GM18873 (cell line): ENCODE measurements at regions not wholly inside any gene's neighbourhood (a gene's known extent, or its start where the extent isn't known, plus 50 kb on each side); places are given as distances from the start of the nearest gene placed in this dataset.
"Not testable (repeated sequence)": the region's sequence is repeated elsewhere in the genome, so short reads cannot be mapped to it uniquely, and the experiment has no call there.

Experiments
- ATAC-seq: cut with Tn5 transposase; IDR thresholded peaks from one replicate; pipeline ENCODE4 v1.9.1; 2021; ENCODE audit warnings: mild to moderate bottlenecking, moderate library complexity, moderate number of reproducible peaks; ENCODE audit not compliant: unreplicated experiment, low FRiP score

DNA sequence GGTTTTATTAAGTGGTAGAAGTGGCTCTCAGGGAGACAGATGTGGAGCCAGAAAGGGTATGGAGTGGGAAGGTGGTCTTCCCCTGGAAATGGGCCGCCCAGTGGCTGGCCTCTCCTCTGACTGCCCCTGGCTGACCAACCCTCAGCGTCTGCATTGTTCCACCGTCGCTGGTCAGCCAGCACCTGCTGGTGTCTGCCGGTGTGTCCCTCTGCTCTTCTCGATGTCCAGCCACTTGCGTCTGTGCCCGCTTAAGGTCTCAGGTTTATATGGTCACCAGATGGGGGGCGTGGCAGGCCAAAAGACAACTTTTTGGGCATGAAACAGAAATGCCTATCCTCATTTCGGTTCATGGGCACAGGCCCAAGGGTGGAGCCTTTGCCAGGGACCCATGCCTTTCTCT, 1221.5 kb downstream of the JRKL start:
- no peak for ATAC-seq

- no peak for ATAC-seq
Measured at GRCh38 chr11:97614606-97615005, 1224.8 kb downstream of the JRKL start.

DNA sequence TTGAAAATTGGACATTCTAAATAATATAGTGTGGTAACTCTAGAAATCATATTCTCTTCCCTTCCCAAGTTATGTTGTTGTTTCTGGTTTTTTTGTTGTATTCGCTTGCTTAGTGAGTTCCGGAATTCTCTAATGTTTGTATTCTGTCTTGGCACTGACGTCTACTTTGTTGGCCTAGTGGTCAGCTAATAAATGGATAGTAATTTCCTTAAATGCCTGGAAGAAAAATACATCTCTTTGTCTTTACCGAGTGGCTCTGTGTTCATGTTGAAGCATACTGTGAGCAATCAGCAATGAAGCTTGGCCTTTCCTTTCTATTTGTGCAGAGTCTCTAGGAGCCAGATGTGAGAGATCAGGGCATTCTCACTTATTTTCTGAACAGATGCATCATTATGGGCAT, 1225.7 kb downstream of the JRKL start:
- ATAC-seq: no peak

DNA sequence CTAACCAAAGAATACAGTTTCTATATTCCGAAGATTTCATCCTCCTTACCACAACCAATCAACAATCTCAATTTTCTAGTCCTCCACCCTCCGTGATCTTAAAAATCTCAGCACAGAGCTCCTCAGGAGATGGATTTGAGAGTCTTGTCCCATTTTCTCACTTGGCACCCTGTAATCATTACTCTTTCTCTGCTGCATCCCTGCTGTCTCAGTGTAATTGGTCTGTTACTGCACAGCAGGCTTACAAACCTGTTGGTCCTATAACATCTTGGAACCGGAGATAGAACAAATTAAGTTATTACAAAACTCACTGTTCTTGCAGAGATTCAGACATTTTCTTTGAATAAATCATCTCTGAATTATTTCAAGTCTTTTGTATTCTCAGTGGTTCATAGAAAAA, 1227.2 kb downstream of the JRKL start:
- ATAC-seq: no peak

- ATAC-seq: no peak
Measured at GRCh38 chr11:97620007-97620406, 1230.2 kb downstream of the JRKL start.

DNA sequence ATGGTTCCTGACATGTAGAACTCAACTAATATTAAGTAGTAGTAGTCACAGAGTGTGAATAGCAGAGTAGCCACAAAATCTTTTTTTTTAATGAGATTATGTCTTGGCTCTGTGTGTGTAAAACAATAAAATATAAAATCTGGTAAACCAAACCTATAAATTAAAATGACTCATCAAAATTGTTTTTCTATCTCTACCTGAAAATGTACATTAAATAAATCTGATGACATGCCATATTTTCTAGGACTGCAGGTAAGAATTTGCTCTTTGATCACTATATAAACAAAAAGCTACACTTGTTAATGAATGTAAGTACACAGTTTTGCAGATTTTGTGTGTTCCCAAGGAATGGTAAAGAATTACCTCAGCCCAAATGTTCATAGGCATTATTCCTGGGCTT, 1231.5 kb downstream of the JRKL start:
- ATAC-seq: no peak

DNA sequence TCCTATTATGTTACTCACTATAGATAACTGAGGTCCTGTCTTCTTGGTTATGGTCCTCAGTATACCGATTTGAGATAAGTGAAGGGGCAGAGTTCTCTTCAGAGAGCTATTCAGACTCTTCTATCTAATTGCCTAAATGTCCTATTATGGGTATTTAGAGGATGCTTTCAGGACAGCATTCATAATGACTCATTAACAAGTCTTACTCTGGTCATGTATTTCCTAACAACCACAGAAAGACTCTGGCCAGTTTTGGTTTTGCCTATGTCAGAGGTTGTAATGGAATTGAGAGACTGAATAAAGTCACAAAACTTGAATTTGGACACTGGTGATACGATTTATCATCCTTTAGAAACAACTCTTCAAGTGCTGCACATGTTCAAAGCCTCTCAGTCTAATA, 1233.0 kb downstream of the JRKL start:
- ATAC-seq: no peak

DNA sequence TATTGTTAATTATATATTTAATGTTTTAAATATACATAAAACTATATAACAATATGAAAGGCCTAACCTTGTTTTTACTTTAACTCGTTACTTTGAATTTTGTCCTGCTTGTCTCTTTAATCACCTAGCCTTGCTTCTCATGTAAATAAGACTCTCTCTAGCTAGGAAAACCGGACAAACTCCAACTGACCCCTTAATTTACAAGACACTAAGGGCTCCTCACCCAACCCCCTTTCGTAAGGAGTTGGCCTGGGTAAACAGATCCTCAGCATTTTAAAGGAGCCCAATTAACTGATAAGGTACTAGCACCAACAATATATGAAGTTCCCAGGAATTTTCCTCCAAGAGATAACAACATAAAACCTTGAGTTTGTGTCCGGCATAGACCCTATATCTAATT, 1246.9 kb downstream of the JRKL start:
- ATAC-seq: not testable (repeated sequence)

GRCh38 chr11:97637701-97638100, 1247.9 kb downstream of the JRKL start:
- no peak for ATAC-seq

GRCh38 chr11:97638641-97639224, 1248.9 kb downstream of the JRKL start:
- ATAC-seq: no peak

- no peak for ATAC-seq
Measured at GRCh38 chr11:97641988-97642387, 1252.2 kb downstream of the JRKL start.

DNA sequence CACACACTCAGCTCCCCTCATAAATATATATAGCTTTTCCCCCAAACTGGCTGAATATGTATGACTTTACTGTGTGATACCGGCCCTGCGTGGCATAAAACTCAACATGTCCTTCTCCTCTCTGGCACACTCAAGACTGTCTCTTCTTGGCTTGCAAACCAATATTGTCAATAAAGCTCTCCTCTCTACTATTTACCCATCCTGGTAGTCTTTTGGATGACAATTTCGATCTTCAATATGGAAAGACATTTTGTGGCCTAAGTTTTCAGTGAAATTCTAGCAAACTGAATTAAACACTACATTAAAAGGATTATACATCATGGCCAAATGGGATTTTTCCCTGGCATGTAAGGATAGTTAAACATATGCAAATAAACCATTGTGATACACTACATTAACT, 1255.9 kb downstream of the JRKL start:
- no peak for ATAC-seq

DNA sequence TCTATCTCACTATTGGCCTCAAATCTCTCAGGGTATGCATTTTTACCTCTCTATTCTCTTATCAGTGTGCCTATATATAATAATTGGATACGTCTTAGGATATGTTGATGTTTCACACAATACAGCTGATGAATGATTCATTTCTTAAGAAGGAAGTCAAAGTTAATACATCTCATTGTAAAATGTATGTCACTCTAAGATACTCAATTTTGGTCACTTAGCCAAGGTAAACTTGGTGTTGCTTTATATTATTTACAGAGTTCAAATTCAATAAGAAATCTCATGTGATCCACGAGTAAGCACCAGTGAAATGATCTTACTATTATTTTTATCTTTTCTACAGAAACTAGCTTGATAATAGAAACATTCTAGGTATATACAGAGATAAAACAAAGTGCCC, 1266.5 kb downstream of the JRKL start:
- no peak for ATAC-seq

DNA sequence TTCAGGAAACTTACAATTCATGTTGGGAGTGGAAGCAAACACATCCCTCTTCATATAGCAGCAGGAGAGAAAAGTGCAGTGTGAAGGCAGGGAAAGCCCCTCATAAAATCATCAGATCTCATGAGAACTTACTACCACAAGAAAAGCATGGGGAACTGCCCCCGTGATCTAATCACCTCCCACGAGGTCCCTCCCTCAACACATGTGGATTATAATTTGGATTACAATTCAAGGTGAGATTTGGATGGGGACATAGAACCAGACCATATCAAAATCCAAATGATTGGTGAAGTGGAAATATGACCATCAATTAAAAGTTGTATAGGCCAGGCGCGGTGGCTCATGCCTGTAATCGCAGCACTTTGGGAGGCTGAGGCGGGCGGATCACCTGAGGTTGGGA, 1268.0 kb downstream of the JRKL start:
- no peak for ATAC-seq

DNA sequence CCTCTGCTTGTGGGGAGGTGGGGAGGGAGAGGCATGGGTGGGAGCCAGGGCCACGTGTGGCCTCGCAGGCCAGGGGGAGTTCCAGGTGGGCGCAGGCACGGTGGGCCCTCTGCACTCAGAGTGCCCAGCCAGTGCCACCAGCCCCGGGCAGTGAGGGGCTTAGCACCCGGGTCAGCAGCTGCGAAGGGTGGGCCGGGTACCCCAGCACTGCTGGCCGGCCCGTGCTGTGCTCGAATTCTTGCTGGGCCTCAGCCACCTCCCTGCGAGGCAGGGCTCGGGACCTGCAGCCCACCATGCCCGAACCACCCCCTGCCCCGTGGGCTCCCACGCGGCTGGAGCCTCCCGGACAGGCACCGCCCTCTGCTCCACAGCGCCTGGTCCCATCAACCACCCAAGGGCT, 1277.2 kb downstream of the JRKL start:
- no peak for ATAC-seq

GRCh38 chr11:97683733-97684132, 1293.9 kb downstream of the JRKL start:
- no peak for ATAC-seq

- ATAC-seq: no peak
Measured at GRCh38 chr11:97684486-97685439, 1295.0 kb downstream of the JRKL start.

DNA sequence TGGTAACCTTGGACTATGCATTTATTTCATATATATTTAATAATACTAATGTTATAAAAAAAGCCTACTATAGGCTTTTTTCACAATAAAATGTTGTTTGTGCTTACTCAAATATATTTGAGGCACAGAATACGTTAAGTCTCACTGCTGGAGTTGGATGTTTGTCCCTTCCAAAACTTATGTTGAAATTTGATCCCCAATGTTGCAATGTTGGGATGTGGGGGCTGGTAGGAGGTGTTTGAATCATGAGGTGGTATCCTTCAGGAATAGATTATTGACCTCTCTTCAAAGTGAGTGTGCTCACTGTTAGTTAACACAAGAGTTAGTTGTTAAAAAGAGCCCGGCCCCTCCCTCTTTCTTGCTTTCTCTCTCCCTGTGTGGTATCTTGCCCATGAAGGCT, 1295.9 kb downstream of the JRKL start:
- no peak for ATAC-seq

- ATAC-seq: no peak
Measured at GRCh38 chr11:97687111-97687510, 1297.3 kb downstream of the JRKL start.

GRCh38 chr11:97691061-97691460, 1301.2 kb downstream of the JRKL start:
- ATAC-seq: no peak

DNA sequence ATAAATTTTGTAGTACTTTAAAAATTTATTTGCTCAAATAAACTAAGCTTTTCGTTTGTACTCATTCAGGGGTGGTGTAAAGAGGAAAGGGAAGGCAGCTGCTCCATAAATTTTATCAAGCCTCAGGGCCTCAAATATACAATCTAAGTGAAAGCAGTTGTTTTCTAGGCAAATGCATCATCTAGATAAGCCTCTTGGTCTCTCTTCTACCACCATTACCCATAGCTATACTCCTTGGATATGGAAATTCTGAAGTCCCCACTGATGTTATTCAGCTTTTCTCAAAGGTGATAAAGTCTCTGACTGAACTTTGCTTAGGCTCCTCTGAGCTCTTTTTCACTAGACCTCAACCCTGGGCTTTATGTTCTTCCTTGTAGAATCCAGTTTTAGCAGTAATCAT, 1313.1 kb downstream of the JRKL start:
- ATAC-seq: no peak

DNA sequence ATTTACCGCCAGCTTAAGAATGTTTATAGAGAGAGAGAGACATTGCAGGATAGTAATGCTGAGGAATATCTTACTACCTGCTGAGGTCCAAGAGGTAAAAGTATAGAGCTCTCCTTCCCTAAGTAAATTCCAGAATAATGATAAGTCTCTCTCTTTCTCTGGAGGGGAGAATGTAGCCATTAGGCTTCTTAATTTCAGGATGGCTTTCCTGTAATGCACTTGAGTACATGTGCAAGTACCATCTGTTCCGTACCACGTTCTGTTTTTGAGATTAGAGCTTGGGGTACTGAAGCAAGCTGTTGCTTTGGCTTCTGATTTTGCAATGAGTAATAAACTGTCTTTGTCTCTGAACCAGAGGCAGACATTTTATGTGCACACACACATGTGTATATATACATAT, 1314.0 kb downstream of the JRKL start:
- ATAC-seq: no peak
